ENCODE measurements at regions not wholly inside any gene's neighbourhood (a gene's known extent, or its start where the extent isn't known, plus 50 kb on each side); places are given as distances from the start of the nearest gene placed in this dataset.

DNA sequence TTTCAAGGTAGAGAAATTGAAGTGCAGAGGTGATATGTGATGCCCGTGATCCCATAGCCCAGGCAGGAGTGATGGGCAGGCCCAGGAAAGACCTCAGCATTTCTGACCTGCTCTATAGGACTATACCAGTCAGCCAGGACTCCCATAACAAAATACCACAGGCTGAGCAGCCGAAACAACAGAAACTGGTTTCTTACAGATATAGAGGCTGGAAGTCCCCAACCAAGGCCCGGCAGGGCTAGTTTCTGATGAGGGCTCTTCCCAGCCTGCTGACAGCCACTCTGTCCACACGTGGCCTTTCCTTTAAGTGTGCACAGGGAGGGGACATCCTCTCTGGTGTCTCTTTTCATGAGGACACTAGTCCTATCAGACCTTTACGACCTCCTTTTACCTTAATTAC, 104.2 kb upstream of the AGAP1 start:
- H3K4me1 ChIP-seq (ENCODE audit: control insufficient read depth, insufficient read depth, low read length) = no peaks in the 10 kb centered on the region
- ChIA-PET CTCF (no interaction called here), POLR2A (no interaction called here)
- BruUV-seq (replicated peaks) = no TSS peak
- H3K4me3 ChIP-seq (ENCODE audit: low read depth in 2 of 2, low read length in 2 of 2) = no peak overlapping the region
- ATAC-seq (no peak), DNase-seq (ENCODE audit: low read depth, low spot score) (no peak)
- intact Hi-C loops (cut with micrococcal nuclease; ENCODE audit: unreplicated experiment) = no loop called here
- no peaks in the 10 kb centered on the region for H3K9me3 ChIP-seq (ENCODE audit: control insufficient read depth, insufficient read depth, low read depth, low read length)
- H3K27ac ChIP-seq (ENCODE audit: low read length) = no peak overlapping the region
- H3K36me3 ChIP-seq (ENCODE audit: control insufficient read depth, insufficient read depth, low read length) = no peaks in the 10 kb centered on the region
- TF ChIP-seq TCF7L2 (IDR thresholded peaks at IDR 0.05; ENCODE audit: low read depth, low read length) (no peak), CTCF (IDR thresholded peaks at IDR 0.05) (no peak), SIN3A (IDR thresholded peaks at IDR 0.05; ENCODE audit: borderline replicate concordance, insufficient read depth, low read depth, low read length) (no peak), POLR2AphosphoS5 (IDR thresholded peaks at IDR 0.05; ENCODE audit: low read depth, low read length) (no peak)
- TF ChIP-seq, protein P1, sequence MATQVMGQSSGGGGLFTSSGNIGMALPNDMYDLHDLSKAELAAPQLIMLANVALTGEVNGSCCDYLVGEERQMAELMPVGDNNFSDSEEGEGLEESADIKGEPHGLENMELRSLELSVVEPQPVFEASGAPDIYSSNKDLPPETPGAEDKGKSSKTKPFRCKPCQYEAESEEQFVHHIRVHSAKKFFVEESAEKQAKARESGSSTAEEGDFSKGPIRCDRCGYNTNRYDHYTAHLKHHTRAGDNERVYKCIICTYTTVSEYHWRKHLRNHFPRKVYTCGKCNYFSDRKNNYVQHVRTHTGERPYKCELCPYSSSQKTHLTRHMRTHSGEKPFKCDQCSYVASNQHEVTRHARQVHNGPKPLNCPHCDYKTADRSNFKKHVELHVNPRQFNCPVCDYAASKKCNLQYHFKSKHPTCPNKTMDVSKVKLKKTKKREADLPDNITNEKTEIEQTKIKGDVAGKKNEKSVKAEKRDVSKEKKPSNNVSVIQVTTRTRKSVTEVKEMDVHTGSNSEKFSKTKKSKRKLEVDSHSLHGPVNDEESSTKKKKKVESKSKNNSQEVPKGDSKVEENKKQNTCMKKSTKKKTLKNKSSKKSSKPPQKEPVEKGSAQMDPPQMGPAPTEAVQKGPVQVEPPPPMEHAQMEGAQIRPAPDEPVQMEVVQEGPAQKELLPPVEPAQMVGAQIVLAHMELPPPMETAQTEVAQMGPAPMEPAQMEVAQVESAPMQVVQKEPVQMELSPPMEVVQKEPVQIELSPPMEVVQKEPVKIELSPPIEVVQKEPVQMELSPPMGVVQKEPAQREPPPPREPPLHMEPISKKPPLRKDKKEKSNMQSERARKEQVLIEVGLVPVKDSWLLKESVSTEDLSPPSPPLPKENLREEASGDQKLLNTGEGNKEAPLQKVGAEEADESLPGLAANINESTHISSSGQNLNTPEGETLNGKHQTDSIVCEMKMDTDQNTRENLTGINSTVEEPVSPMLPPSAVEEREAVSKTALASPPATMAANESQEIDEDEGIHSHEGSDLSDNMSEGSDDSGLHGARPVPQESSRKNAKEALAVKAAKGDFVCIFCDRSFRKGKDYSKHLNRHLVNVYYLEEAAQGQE (IDR thresholded peaks at IDR 0.05; ENCODE audit: insufficient read depth in 1 of 2, low read depth in 2 of 2, low read length in 1 of 2) = no peak
- H3K27me3 ChIP-seq (ENCODE audit: control insufficient read depth, insufficient read depth, low read length) = no peaks in the 10 kb centered on the region
- in situ Hi-C loops (cut with HindIII; ENCODE audit: low pct_unique_long_range_greater_than_20kb, low sequenced_read_pairs) = no loop called here

- Histone ChIP-seq H3K4me1 (ENCODE audit: control insufficient read depth, insufficient read depth, low read length) (no peaks in the 10 kb centered on the region), H3K27me3 (ENCODE audit: control insufficient read depth, insufficient read depth, low read length) (no peaks in the 10 kb centered on the region), H3K36me3 (ENCODE audit: control insufficient read depth, insufficient read depth, low read length) (no peaks in the 10 kb centered on the region), H3K4me3 (ENCODE audit: low read depth in 2 of 2, low read length in 2 of 2) (no peak overlapping the region), H3K9me3 (ENCODE audit: control insufficient read depth, insufficient read depth, low read depth, low read length) (no peaks in the 10 kb centered on the region), H3K27ac (ENCODE audit: low read length) (no peak overlapping the region)
- intact Hi-C loops (cut with micrococcal nuclease; ENCODE audit: unreplicated experiment) (no loop called here), in situ Hi-C loops (cut with HindIII; ENCODE audit: low pct_unique_long_range_greater_than_20kb, low sequenced_read_pairs) (no loop called here)
- ATAC-seq (no peak), DNase-seq (ENCODE audit: low read depth, low spot score) (no peak)
- POLR2A ChIA-PET = no interaction called here
- TF ChIP-seq SIN3A (IDR thresholded peaks at IDR 0.05; ENCODE audit: borderline replicate concordance, insufficient read depth, low read depth, low read length) (no peak), TCF7L2 (IDR thresholded peaks at IDR 0.05; ENCODE audit: low read depth, low read length) (no peak)
- TF ChIP-seq, protein P1 (IDR thresholded peaks at IDR 0.05; ENCODE audit: insufficient read depth in 1 of 2, low read depth in 2 of 2, low read length in 1 of 2) = no peak
- CTCF ChIA-PET = no interaction called here
- BruUV-seq (replicated peaks) = no TSS peak
These were observed 103.6 kb upstream of the AGAP1 start for GRCh38 chr2:235390108-235390815.
